GM10248 (cell line): ENCODE measurements at regions not wholly inside any gene's neighbourhood (a gene's known extent, or its start where the extent isn't known, plus 50 kb on each side); places are given as distances from the start of the nearest gene placed in this dataset.

Experiments
- CTCF ChIA-PET: fragments of 300-600 bp; sonication (Branson Sonifier 250); formaldehyde crosslinking; extraction: SDS; loops from one replicate; lab custom pipeline; 2021; ENCODE audit warnings: antibody characterized with exemption; lab: Yijun Ruan, JAX
- POLR2A ChIA-PET: fragments of 350-650 bp; sonication (Branson Sonifier 250); formaldehyde crosslinking; extraction: SDS; loops from one replicate; lab custom pipeline; 2020; ENCODE audit warnings: antibody characterized with exemption; lab: Yijun Ruan, JAX
- DNase-seq: peaks from one replicate; pipeline ENCODE4 v3.0.0; 2012; ENCODE audit errors: extremely low spot score
- TF ChIP-seq, protein P1 (sequence below): IDR thresholded peaks from 2 replicates; pipeline ENCODE4 v1.5.1; 2012; ENCODE audit warnings: mild to moderate bottlenecking, low read depth; ENCODE audit errors: extremely low read depth, missing control alignments, control extremely low read depth

DNA sequence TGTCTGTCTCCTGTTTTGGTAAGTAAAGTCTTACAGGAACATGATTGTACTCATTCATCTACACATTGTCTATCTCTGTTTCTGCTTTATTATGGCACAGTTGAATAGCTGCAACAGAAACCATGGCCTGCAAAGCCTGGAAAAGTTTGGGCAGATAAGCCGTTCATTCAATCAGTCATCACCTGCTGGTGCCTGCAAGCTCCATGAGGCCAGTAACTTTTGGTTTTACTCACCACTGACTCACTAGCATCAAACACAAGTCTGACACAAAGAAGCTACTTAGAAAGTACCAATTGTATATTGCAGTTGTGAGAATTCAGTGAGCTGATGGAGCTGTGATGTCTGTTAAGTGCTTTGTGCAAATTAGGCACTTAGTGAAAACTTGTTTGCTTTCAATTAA lies 373.6 kb upstream of the SGCD start:
- TF ChIP-seq, protein P1, sequence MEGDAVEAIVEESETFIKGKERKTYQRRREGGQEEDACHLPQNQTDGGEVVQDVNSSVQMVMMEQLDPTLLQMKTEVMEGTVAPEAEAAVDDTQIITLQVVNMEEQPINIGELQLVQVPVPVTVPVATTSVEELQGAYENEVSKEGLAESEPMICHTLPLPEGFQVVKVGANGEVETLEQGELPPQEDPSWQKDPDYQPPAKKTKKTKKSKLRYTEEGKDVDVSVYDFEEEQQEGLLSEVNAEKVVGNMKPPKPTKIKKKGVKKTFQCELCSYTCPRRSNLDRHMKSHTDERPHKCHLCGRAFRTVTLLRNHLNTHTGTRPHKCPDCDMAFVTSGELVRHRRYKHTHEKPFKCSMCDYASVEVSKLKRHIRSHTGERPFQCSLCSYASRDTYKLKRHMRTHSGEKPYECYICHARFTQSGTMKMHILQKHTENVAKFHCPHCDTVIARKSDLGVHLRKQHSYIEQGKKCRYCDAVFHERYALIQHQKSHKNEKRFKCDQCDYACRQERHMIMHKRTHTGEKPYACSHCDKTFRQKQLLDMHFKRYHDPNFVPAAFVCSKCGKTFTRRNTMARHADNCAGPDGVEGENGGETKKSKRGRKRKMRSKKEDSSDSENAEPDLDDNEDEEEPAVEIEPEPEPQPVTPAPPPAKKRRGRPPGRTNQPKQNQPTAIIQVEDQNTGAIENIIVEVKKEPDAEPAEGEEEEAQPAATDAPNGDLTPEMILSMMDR: no peak

GRCh38 chr5:155954701-155955445 lies 372.1 kb upstream of the SGCD start:
- ChIA-PET POLR2A (no interaction called here), CTCF (interaction anchor here (0.8 to 2.1 kb wide), 2 partner anchors 11 to 843 kb away, joined by 3 to 7 read pairs; no protein-coding TSS in a partner anchor)
- DNase-seq: no peak
- TF ChIP-seq, protein P1: no peak

More for the DNA sequence above, 373.6 kb upstream of the SGCD start:
- ChIA-PET CTCF (interaction anchor here (0.9 to 2.3 kb wide), 3 partner anchors 9 to 21 kb away, joined by 3 to 8 read pairs (median 3); no protein-coding TSS in a partner anchor), POLR2A (no interaction called here)
- no peak for DNase-seq

DNA sequence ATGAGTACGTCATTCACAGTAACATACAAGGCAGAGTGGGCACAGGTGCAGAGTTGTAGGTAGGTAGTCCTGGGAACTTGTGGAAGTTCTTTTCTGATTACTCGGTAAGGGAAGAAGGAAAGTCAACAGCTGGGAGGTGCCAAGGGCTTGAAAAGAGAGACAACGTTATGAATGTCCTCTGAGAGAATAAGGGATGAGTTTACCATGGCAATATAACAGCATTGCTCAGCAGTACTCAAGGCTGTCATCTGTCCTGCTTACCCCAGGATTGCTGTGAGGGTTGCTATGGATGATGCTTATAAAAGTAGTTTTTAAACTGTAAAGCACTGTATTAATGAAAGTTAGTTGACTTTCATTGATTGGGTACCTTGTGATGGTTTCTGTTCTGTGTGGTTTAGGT lies 369.1 kb upstream of the SGCD start:
- ChIA-PET POLR2A (no interaction called here), CTCF (no interaction called here)
- DNase-seq: no peak
- TF ChIP-seq, protein P1: no peak

DNA sequence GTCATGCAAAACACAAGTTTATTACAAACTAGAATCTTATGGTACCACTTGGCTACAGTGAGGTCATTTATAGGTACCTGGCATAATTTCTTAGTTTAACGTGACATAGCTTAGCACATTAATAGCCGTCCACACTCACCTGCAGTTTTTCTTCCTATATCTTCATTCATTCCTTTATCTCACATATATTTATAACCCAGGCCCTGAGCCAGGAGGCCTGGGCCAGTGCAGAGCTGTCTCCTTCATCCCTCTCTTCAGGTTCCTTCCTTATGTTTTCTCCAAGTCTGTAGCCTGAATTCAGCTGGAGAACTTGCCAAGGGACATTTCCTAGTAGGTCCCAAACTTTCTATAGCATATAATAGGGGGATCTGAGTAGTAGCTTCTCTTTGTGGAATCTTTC lies 367.9 kb upstream of the SGCD start:
- ChIA-PET CTCF (interaction anchor here (1.0 to 1.8 kb wide), 2 partner anchors 12 to 15 kb away, joined by 3 to 6 read pairs; no protein-coding TSS in a partner anchor), POLR2A (no interaction called here)
- DNase-seq: no peak
- TF ChIP-seq, protein P1: no peak

- TF ChIP-seq, protein P1: no peak
- CTCF ChIA-PET: interaction anchor here (1.0 to 1.8 kb wide), 2 partner anchors 10 to 16 kb away, joined by 3 to 6 read pairs; no protein-coding TSS in a partner anchor
- POLR2A ChIA-PET: no interaction called here
Observed at GRCh38 chr5:155960177-155960576, 366.8 kb upstream of the SGCD start.

GRCh38 chr5:155969537-155969936 lies 357.4 kb upstream of the SGCD start:
- TF ChIP-seq, protein P1: no peak
- POLR2A ChIA-PET: no interaction called here
- no peak for DNase-seq
- CTCF ChIA-PET: interaction anchor here (1.5 kb wide), 1 partner anchor 14 kb away, joined by 3 read pairs; no protein-coding TSS in a partner anchor

More at GRCh38 chr5:155960177-155960576, 366.8 kb upstream of the SGCD start:
- no peak for DNase-seq
